Liver (tissue), 8 donors: ENCODE measurements at regions not wholly inside any gene's neighbourhood (a gene's known extent, or its start where the extent isn't known, plus 50 kb on each side); places are given as distances from the start of the nearest gene placed in this dataset.

Source experiments
- DNase-seq: peaks from one replicate; pipeline ENCODE4 v3.0.0-alpha.2; 2017; ENCODE audit warnings: low spot score
- H3K27ac ChIP-seq, 2 donors: one replicate each; pipeline ENCODE4 v1.7.0; 2013; ENCODE audit warnings: inconsistent platforms in 2 of 2, low read length in 2 of 2, control low read depth in 1 of 2, low read depth in 1 of 2, mild to moderate bottlenecking in 1 of 2
- H3K27me3 ChIP-seq, 4 donors: one replicate each; pipeline versions ENCODE4 v1.6.1 to v1.7.0; 2013; ENCODE audit warnings: low read length in 3 of 4, inconsistent platforms in 1 of 4, mild to moderate bottlenecking in 1 of 4, moderate library complexity in 1 of 4; ENCODE audit not compliant: control insufficient read depth in 4 of 4, insufficient read depth in 4 of 4
- H3K36me3 ChIP-seq, 4 donors: one replicate each; pipeline versions ENCODE4 v1.6.1 to v1.7.0; 2013; ENCODE audit warnings: low read length in 3 of 4, mild to moderate bottlenecking in 3 of 4, low read depth in 1 of 4, moderate library complexity in 1 of 4; ENCODE audit not compliant: control insufficient read depth in 4 of 4, insufficient read depth in 3 of 4
- H3K4me1 ChIP-seq, 4 donors: one replicate each; pipeline versions ENCODE4 v1.6.1 to v1.7.0; 2013; ENCODE audit warnings: low read length in 3 of 4, mild to moderate bottlenecking in 3 of 4, moderate library complexity in 1 of 4; ENCODE audit not compliant: control insufficient read depth in 4 of 4, insufficient read depth in 4 of 4
- H3K4me3 ChIP-seq, 3 donors: one replicate each; pipeline versions ENCODE4 v1.6.1 to v1.7.0; 2013; ENCODE audit warnings: low read length in 3 of 3, control low read depth in 1 of 3, low read depth in 1 of 3, mild to moderate bottlenecking in 1 of 3
- H3K9ac ChIP-seq, 2 donors: one replicate each; pipeline ENCODE4 v1.7.0; 2013; ENCODE audit warnings: low read length in 2 of 2, mild to moderate bottlenecking in 2 of 2, moderate library complexity in 2 of 2, control low read depth in 1 of 2, low read depth in 1 of 2
- H3K9me3 ChIP-seq, 4 donors: one replicate each; pipeline versions ENCODE4 v1.6.1 to v1.7.0; 2013; ENCODE audit warnings: low read length in 3 of 4; ENCODE audit not compliant: control insufficient read depth in 4 of 4
- CTCF ChIP-seq: fragments of 150-350 bp; IDR thresholded peaks from 2 replicates; pipeline ENCODE4 v1.5.1; 2017; ENCODE audit warnings: improper control_type of control experiment, low read depth, low read length; ENCODE audit not compliant: missing input control
- EGR1 ChIP-seq, 2 donors: IDR thresholded peaks; 2 replicates each; pipeline ENCODE4 v1.6.1; 2016 to 2018; ENCODE audit warnings: antibody characterized with exemption in 2 of 2, low read depth in 2 of 2
- FOXA1 ChIP-seq: IDR thresholded peaks from 2 replicates; pipeline ENCODE4 v1.6.1; 2016; ENCODE audit warnings: antibody characterized with exemption
- FOXA2 ChIP-seq: IDR thresholded peaks from 2 replicates; pipeline ENCODE4 v1.6.1; 2016; ENCODE audit warnings: antibody characterized with exemption
- GABPA ChIP-seq, 2 donors: IDR thresholded peaks in 1 of 2; conservative IDR thresholded peaks in 1 of 2; 2 replicates each; pipeline ENCODE4 v1.6.1; 2016; ENCODE audit warnings: antibody characterized with exemption in 2 of 2, mild to moderate bottlenecking in 1 of 2, moderate library complexity in 1 of 2
- HNF4A ChIP-seq, 2 donors: conservative IDR thresholded peaks; 2 replicates each; pipeline ENCODE4 v1.6.1; 2016; ENCODE audit warnings: antibody characterized with exemption in 2 of 2, mild to moderate bottlenecking in 2 of 2
- HNF4G ChIP-seq: IDR thresholded peaks from 2 replicates; pipeline ENCODE4 v1.6.1; 2016; ENCODE audit warnings: antibody characterized with exemption
- NR2F2 ChIP-seq: IDR thresholded peaks from 2 replicates; pipeline ENCODE4 v1.6.1; 2016; ENCODE audit warnings: antibody characterized with exemption
- RAD21 ChIP-seq, 2 donors: IDR thresholded peaks; 2 replicates each; pipeline ENCODE4 v1.6.1; 2016; ENCODE audit warnings: antibody characterized with exemption in 2 of 2, mild to moderate bottlenecking in 2 of 2
- REST ChIP-seq: IDR thresholded peaks from 2 replicates; pipeline ENCODE4 v1.6.1; 2016; ENCODE audit warnings: antibody characterized with exemption, mild to moderate bottlenecking
- RXRA ChIP-seq, 2 donors: IDR thresholded peaks; 2 replicates each; pipeline ENCODE4 v1.6.1; 2017 to 2018; ENCODE audit warnings: antibody characterized with exemption in 2 of 2, mild to moderate bottlenecking in 1 of 2
- SP1 ChIP-seq: IDR thresholded peaks from 2 replicates; pipeline ENCODE4 v1.6.1; 2018; ENCODE audit warnings: antibody characterized with exemption, mild to moderate bottlenecking
- TAF1 ChIP-seq: conservative IDR thresholded peaks from 2 replicates; pipeline ENCODE4 v1.6.1; 2016; ENCODE audit warnings: antibody characterized with exemption, mild to moderate bottlenecking
- YY1 ChIP-seq: IDR thresholded peaks from 2 replicates; pipeline ENCODE4 v1.6.1; 2016; ENCODE audit warnings: antibody characterized with exemption, mild to moderate bottlenecking
- WGBS: extraction: QIAGEN DNeasy Blood & Tissue Kit; methylation state at CpG from one replicate; pipeline ENCODE4 v1.1.7; 2013; 5-methylcytosine and 5-hydroxymethylcytosine counted together
- TF ChIP-seq, protein P1 (sequence below): IDR thresholded peaks from 2 replicates; pipeline ENCODE4 v1.6.1; 2016; ENCODE audit warnings: antibody characterized with exemption
- donor health status: healthy.
- donor health status: healthy.
- donor health status: healthy.
- donor health status: healthy.
- donor health status: healthy.

- Histone ChIP-seq H3K27me3 (no peaks in the 10 kb centered on the region), H3K4me3 (no peak overlapping the region), H3K9ac (peak overlapping the region in 1 of 2 donors; percentile 39), H3K36me3 (no peaks in the 10 kb centered on the region), H3K4me1 (peaks cover 22 to 47% (median 38%) of the 10 kb centered on the region in 4 donors), H3K27ac (peak overlapping the region; percentile 83 to 92), H3K9me3 (no peaks in the 10 kb centered on the region)
- WGBS, result 88% methylated on average over 16 of the region's 16 CpGs
- no peak for DNase-seq
- TF ChIP-seq TAF1 (no peak), FOXA1 (no peak), REST (no peak)
- TF ChIP-seq, protein P1, sequence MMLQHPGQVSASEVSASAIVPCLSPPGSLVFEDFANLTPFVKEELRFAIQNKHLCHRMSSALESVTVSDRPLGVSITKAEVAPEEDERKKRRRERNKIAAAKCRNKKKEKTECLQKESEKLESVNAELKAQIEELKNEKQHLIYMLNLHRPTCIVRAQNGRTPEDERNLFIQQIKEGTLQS, result no peak
These were observed 130.0 kb upstream of the PTPN1 start for GRCh38 chr20:50379991-50380696.

DNA sequence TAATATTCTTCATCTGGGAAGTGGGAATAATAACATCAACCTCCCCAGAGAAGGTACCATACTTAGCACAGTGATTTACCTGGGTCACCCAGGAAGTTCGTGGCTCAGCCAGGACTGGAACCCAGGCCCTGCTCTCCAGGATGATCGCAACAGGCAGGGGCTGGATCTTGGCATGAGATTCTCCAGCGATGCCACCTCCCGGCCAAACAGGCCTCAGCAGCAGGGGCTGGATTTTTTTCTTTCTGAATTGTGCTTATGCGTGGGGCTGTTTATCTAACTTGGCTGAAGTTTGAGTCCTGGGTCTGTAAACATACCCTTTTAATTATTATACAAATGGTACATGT lies 129.5 kb upstream of the PTPN1 start:
- Histone ChIP-seq H3K9ac (peak overlapping the region in 1 of 2 donors; percentile 80), H3K27ac (peak overlapping the region; percentile 83 to 92), H3K4me3 (no peak overlapping the region), H3K4me1 (peaks cover 22 to 47% (median 38%) of the 10 kb centered on the region in 4 donors), H3K27me3 (no peaks in the 10 kb centered on the region), H3K36me3 (no peaks in the 10 kb centered on the region), H3K9me3 (no peaks in the 10 kb centered on the region)
- 20% methylated on average over 5 of the region's 5 CpGs for WGBS
- no peak for DNase-seq
- TF ChIP-seq, protein P1, result no peak
- TF ChIP-seq CTCF, result peak; percentile 63
- TF ChIP-seq TAF1, result no peak
- TF ChIP-seq RXRA (IDR thresholded peaks at IDR 0.05), result peak in 1 of 2 donors; percentile 46
- TF ChIP-seq NR2F2, result no peak
- no peak for TF ChIP-seq EGR1 (IDR thresholded peaks at IDR 0.05; ENCODE audit: low read depth in 2 of 2)
- no peak for TF ChIP-seq REST
- peak; percentile 77 to 90 for TF ChIP-seq RAD21 (IDR thresholded peaks at IDR 0.05)
- no peak for TF ChIP-seq YY1
- TF ChIP-seq FOXA2, result no peak
- TF ChIP-seq HNF4G, result no peak
- TF ChIP-seq SP1, result no peak
- TF ChIP-seq FOXA1, result no peak
- no peak for TF ChIP-seq GABPA (IDR thresholded peaks at IDR 0.05 in 1 of 2, conservative IDR thresholded peaks at IDR 0.05 in 1 of 2)
- peak; percentile 12 to 24 for TF ChIP-seq HNF4A (conservative IDR thresholded peaks at IDR 0.05)
